ENCODE measurements at regions not wholly inside any gene's neighbourhood (a gene's known extent, or its start where the extent isn't known, plus 50 kb on each side); places are given as distances from the start of the nearest gene placed in this dataset.
"Not testable (repeated sequence)": the region's sequence is repeated elsewhere in the genome, so short reads cannot be mapped to it uniquely, and the experiment has no call there.

GRCh38 chr10:3580565-3580964, 204.4 kb downstream of the KLF6 start:
- DNase-seq (ENCODE audit: low read depth in 2 of 3, low spot score in 2 of 3) = no peak

GRCh38 chr10:3579845-3580244, 205.2 kb downstream of the KLF6 start:
- no peak for DNase-seq (ENCODE audit: low read depth in 2 of 3, low spot score in 2 of 3)

DNA sequence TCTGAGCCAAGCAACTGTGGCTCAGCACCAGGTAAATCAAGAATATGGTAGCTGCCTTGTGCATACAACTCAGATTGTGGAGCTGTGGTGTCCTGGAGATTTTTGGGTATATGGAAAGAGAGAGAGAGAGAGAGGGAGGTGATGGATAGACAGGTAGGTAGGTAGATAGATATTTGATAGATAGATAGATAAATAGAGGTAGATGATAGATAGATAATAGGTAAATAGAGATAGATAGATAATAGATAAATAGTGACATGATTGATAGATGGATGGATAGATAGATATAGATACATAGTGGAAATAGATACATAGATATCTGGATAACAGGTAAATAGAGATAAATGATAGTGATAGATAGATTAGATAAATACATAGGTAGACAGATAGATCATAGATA, 206.3 kb downstream of the KLF6 start:
- no peak for DNase-seq (ENCODE audit: low read depth in 2 of 3, low spot score in 2 of 3)

- no peak for DNase-seq (ENCODE audit: low read depth in 2 of 3, low spot score in 2 of 3)
These were observed 206.8 kb downstream of the KLF6 start for GRCh38 chr10:3578159-3578558.

- DNase-seq (ENCODE audit: low read depth in 2 of 3, low spot score in 2 of 3) = no peak
These were observed 210.6 kb downstream of the KLF6 start for GRCh38 chr10:3574451-3574850.

DNA sequence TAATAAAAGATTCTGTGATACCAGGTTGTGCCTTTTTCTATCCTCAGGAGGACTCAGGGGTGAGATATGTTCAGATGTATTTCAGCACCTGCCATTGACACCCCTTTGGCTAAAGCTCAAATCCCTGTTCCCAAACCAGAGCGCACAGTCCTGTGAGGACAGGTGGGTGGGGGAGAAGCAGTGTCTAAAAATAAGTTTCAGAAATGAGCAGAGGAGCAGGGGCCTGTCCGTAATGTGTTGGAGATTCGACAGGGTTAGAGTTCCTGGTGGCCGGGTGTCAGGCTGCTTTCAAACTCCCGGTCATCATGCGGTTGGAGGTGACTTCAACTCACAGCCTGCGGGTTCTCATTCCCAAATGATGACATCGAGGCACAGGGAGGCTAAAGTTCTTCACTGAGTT, 211.5 kb downstream of the KLF6 start:
- no peak for DNase-seq (ENCODE audit: low read depth in 2 of 3, low spot score in 2 of 3)

GRCh38 chr10:3571310-3571825, 213.6 kb downstream of the KLF6 start:
- no peak for DNase-seq (ENCODE audit: low read depth in 2 of 3, low spot score in 2 of 3)

DNA sequence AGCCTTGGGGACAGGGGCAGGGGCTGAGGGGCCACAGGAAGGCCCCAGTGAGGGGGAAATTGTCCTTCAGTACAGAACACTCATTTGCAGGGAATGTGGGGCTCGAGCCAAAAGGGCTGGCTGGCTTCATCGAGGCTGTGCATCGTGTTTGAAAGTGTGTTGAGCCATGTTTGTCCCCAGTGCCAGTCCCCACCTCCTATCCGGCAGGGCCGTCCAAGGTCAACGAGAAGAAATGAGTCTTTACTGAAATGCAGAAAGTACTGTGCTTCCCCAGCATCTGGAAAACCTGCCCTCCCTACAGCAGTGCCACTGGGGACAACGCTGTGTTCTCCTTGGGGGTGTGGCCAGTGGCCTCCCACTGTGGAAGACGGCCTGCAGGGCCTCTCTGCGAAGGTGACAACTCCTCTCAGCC, 214.1 kb downstream of the KLF6 start:
- no peak for DNase-seq (ENCODE audit: low read depth in 2 of 3, low spot score in 2 of 3)

- DNase-seq (ENCODE audit: low read depth in 2 of 3, low spot score in 2 of 3) = no peak
These were observed 214.8 kb downstream of the KLF6 start for GRCh38 chr10:3570131-3570729.

GRCh38 chr10:3568983-3569382, 216.0 kb downstream of the KLF6 start:
- no peak for DNase-seq (ENCODE audit: low read depth in 2 of 3, low spot score in 2 of 3)

DNA sequence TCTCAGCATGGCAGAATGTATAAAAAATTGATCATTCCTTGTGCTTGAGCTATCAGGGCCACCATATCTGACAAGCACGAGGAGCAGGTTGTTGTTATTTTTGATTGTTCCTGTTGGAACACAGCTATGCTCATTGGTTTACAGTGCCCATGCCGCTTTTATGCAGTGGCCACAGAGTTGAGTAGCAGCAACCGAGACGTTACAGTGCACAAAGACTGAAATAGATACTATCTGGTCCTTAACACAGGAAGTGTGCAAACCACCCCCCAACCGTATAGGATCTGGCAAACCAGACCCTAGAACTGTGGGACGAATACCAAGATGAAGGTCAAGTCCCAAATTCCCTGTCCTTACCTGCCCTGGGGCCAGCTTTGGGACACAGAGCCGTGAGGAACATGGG, 216.6 kb downstream of the KLF6 start:
- DNase-seq (ENCODE audit: low read depth in 2 of 3, low spot score in 2 of 3) = no peak

DNA sequence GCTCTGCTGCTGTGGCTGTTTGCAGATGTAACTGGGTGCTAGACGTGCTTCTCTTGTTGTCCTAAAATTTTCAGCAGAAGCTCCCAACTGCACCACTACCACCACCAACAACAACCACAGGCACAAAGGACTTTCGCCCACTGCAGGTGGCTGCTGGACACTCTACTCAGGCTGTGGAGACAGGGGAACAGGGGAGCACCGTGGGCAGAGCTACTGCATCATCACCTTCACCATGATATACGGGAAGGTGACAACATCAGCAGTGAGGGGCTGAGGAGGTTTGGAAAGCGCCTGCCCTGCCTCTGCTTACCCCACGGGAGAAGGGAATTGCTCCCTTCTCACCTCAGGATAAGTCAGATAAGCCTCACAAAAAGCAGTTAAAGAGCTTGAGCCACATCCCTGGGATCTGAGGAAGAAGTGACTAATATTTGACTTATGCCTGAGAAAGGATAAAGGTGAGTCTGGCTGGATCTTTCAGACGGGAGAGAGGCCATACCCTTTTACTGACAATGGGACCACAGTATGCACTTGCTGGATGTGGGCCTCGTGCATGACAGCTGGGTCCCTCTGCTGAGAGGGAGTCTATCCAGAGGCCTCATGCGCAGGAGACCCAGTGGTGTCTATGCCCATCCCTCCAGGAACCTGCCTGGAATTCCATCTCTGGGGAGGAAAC, 217.6 kb downstream of the KLF6 start:
- no peak for DNase-seq (ENCODE audit: low read depth in 2 of 3, low spot score in 2 of 3)

DNA sequence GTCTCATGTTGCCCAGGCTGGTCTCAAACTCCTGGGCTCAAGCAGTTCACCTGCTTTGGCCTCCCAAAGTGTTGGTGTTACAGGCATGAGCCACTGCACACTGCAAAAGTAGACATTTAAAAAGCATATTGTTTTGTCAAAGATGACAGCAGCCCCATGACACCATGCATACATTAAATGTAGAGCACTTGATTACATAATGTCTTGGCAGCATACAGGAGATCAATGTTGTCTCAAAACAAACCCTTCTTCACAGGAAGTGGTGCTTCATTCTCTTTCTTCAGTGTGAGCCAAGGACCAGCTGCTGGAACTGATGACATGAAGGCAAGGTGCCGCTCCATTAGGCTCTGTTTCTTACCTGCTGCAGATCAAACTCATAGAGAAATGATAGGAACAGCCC, 218.4 kb downstream of the KLF6 start:
- no peak for DNase-seq (ENCODE audit: low read depth in 2 of 3, low spot score in 2 of 3)

GRCh38 chr10:3564346-3565002, 220.5 kb downstream of the KLF6 start:
- DNase-seq (ENCODE audit: low read depth in 2 of 3, low spot score in 2 of 3) = no peak

- peak in 1 of 3 experiments; percentile 19 for DNase-seq (ENCODE audit: low read depth in 2 of 3, low spot score in 2 of 3)
These were observed 221.7 kb downstream of the KLF6 start for GRCh38 chr10:3563298-3563697.

DNA sequence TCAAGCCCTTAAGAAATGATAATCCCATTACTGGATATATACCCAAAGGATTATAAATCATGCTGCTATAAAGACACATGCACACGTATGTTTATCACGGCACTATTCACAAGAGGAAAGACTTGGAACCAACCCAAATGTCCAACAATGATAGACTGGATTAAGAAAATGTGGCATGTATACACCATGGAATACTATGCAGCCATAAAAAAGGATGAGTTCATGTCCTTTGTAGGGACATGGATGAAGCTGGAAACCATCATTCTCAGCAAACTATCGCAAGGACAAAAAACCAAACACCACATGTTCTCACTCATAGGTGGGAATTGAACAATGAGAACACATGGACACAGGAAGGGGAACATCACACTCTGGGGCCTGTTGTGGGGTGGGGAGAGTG, 224.4 kb downstream of the KLF6 start:
- DNase-seq (ENCODE audit: low read depth in 2 of 3, low spot score in 2 of 3) = not testable (repeated sequence)

DNA sequence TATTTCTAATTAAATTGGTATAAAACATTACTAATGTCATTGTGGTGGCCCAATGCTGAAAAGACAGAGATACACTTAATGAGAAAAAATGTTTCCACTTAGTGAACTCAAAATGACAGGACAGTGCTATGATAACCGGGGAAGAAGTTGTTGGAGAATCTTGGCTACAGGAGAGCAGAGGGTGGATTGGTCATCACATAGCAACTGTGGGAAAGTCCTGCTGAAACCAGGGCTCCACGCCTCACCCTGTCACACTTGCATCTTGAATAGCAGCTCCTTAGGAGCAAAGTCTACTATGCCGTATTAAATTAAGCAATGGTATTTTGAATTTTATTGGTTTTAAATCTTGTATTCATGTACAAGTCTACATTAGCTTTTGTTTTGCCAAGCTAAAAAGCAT, 225.5 kb downstream of the KLF6 start:
- DNase-seq (ENCODE audit: low read depth in 2 of 3, low spot score in 2 of 3) = no peak

- DNase-seq (ENCODE audit: low read depth in 2 of 3, low spot score in 2 of 3) = no peak
These were observed 226.0 kb downstream of the KLF6 start for GRCh38 chr10:3559011-3559410.

GRCh38 chr10:3556191-3557017, 228.6 kb downstream of the KLF6 start:
- not testable (repeated sequence) for DNase-seq (ENCODE audit: low read depth in 2 of 3, low spot score in 2 of 3)

- no peak for DNase-seq (ENCODE audit: low read depth in 2 of 3, low spot score in 2 of 3)
These were observed 230.9 kb downstream of the KLF6 start for GRCh38 chr10:3554121-3554522.

DNA sequence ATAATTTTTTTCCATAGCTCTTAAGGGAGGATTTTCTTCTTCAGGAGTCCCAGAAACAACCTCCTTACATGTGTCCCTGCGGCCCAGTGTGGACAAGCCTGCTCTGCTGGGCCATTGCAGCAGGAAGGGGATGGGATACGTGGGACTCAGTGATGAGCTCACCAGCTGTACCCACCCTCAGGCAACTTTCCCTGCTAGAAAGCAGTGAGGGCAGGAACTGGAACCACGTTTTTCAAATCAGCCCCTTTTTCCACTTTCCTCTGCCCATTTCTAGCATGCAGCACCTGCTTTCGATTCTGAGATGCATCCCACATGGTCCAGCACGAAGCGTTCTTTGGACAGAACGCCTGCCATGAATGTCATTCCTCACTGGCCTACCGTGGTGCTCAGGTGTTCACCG, 232.7 kb downstream of the KLF6 start:
- no peak for DNase-seq (ENCODE audit: low read depth in 2 of 3, low spot score in 2 of 3)

DNA sequence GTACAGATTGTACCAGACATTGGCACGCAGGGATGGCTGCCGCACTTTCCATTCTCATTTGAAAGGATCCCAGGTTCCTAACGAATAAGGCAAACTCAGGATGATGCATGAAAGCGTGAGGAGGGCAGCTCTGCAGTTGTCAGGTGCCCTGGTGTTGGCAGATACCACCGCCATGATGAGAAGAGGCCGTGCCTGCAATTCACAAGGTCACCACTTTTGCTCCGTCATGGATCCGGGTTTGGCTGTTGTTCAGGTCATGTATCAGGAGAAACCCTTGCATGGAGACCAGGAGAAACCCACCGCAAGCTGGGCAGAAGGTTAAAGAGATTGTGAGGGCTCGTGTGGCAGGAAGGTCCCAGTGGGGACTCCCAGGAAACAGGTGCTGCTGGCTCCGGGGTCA, 233.2 kb downstream of the KLF6 start:
- DNase-seq (ENCODE audit: low read depth in 2 of 3, low spot score in 2 of 3) = no peak

Data from activated CD8-positive, alpha-beta memory T cell treated with anti-CD3 and anti-CD28 coated beads for 48 hours (primary cell).